Umbilical cord (tissue), 1 donor: ENCODE measurements at regions not wholly inside any gene's neighbourhood (a gene's known extent, or its start where the extent isn't known, plus 50 kb on each side); places are given as distances from the start of the nearest gene placed in this dataset.
A peak's percentile ranks its signal among the peaks of the same experiment; 100 is the strongest.

Experiments
- DNase-seq: peaks from one replicate; pipeline ENCODE4 v3.0.0-alpha.2; 2015; ENCODE audit warnings: low spot score

GRCh38 chr11:43545610-43546009 is 134.9 kb upstream of the HSD17B12 start:
- DNase-seq = no peak

- no peak for DNase-seq
Measured at GRCh38 chr11:43546561-43547429, 133.7 kb upstream of the HSD17B12 start.

- DNase-seq = no peak
Measured at GRCh38 chr11:43547430-43547831, 133.1 kb upstream of the HSD17B12 start.

- DNase-seq = no peak
Measured at GRCh38 chr11:43547889-43548381, 132.6 kb upstream of the HSD17B12 start.

GRCh38 chr11:43548916-43549315 is 131.6 kb upstream of the HSD17B12 start:
- no peak for DNase-seq

GRCh38 chr11:43549624-43550023 is 130.9 kb upstream of the HSD17B12 start:
- no peak for DNase-seq

GRCh38 chr11:43550714-43551113 is 129.8 kb upstream of the HSD17B12 start:
- no peak for DNase-seq

GRCh38 chr11:43554148-43554473 is 126.4 kb upstream of the HSD17B12 start:
- DNase-seq = no peak

- no peak for DNase-seq
Measured at GRCh38 chr11:43555186-43555585, 125.4 kb upstream of the HSD17B12 start.

GRCh38 chr11:43555816-43556611 is 124.5 kb upstream of the HSD17B12 start:
- no peak for DNase-seq

- no peak for DNase-seq
Measured at GRCh38 chr11:43556612-43557375, 123.7 kb upstream of the HSD17B12 start.

- DNase-seq = no peak
Measured at GRCh38 chr11:43557553-43558110, 122.9 kb upstream of the HSD17B12 start.

GRCh38 chr11:43558146-43558545 is 122.4 kb upstream of the HSD17B12 start:
- no peak for DNase-seq

GRCh38 chr11:43558556-43559127 is 121.9 kb upstream of the HSD17B12 start:
- no peak for DNase-seq

- DNase-seq = no peak
Measured at GRCh38 chr11:43561832-43562231, 118.7 kb upstream of the HSD17B12 start.

GRCh38 chr11:43567396-43567975 is 113.1 kb upstream of the HSD17B12 start:
- DNase-seq = peak; percentile 52

GRCh38 chr11:43573233-43573632 is 107.3 kb upstream of the HSD17B12 start:
- DNase-seq = no peak

- no peak for DNase-seq
Measured at GRCh38 chr11:43573873-43574272, 106.7 kb upstream of the HSD17B12 start.

GRCh38 chr11:43574411-43574810 is 106.1 kb upstream of the HSD17B12 start:
- no peak for DNase-seq

GRCh38 chr11:43574949-43575912 is 105.3 kb upstream of the HSD17B12 start:
- DNase-seq = peak; percentile 76
